Left renal cortex interstitium (tissue), 4 donors: ENCODE measurements at regions not wholly inside any gene's neighbourhood (a gene's known extent, or its start where the extent isn't known, plus 50 kb on each side); places are given as distances from the start of the nearest gene placed in this dataset.
"Not testable (repeated sequence)": the region's sequence is repeated elsewhere in the genome, so short reads cannot be mapped to it uniquely, and the experiment has no call there.

Experiments used
- DNase-seq, 4 donors: peaks; one replicate each; pipeline ENCODE4 v3.0.0-alpha.2; 2013; ENCODE audit warnings: low read depth in 4 of 4, low spot score in 2 of 4, missing footprints in 1 of 4

DNA sequence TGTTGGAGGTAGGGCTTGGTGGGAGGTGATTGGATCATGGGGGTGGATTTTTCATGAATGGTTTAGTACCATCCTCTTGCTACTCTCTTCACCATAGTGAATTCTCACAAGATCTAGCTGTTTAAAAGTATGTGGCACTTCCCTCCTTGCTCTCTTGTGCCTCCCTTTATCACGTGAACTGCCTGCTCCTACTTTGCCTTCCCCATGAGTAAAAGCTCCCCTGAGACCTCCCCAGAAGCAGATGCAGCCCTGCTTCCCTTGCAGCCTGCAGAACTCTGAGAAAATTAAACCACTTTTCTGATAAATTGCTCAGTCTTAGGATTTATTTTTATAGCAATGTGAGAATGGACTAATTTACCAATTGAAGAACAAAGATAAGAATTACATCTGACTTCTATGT, 223.1 kb downstream of the RNF144A start:
- no peak for DNase-seq

DNA sequence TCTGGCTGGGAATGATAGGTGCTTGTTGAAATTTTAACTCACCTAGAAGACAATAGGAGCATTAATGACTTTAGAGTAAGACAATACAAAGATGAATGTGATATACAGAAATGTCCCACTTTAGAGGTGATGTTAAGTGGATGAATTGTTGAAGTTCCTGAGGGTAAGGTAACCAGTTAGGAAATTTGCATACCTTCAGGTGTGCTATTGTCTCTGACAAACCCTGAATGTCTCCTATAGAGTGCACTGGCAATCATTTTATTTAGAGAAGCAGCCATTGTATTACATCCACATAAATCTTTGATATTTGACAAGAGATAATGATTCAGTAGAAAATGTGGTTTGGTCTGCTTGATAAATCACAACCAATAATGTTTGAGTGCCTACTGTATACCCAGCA, 228.5 kb downstream of the RNF144A start:
- no peak for DNase-seq

DNA sequence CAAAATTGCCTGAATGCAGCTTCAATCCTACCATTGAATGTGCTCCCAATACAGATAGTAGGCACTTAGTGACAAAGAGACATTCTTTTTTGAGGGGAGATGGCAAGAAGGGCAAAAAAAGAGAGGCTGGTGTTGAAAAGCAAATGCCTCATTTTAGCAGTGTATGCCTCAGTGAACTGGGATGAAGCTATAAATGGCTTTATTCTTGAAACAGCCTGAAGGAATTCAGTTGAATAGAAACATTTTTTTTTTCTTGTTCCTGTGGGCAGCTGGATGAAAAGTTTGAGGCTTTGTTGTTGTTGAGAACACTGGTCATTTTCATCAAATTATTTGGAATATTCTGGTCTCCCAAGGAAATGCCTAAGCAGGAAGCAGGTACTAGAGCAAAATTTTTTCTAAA, 228.9 kb downstream of the RNF144A start:
- DNase-seq: no peak

DNA sequence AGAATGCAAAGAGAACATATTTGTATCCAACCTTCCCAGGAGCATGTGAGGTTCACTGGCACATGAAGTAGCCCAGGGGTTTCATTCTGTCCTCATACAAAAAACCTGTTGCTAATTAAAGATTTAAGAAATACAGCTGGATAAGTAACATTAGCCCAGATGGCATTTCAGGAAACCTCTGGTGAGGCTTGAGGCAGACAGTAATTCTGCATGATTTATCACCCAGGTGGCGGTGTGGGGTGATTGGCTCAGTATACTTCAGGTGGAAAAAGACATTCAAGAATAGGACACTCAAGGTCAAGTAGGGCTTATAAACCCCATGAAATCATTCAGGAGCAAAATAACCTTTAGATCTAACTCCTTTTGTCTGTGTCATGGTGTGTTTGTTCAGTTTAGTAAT, 237.4 kb downstream of the RNF144A start:
- DNase-seq: peak in 3 of 4 donors; percentile 11 to 24 (median 12)

DNA sequence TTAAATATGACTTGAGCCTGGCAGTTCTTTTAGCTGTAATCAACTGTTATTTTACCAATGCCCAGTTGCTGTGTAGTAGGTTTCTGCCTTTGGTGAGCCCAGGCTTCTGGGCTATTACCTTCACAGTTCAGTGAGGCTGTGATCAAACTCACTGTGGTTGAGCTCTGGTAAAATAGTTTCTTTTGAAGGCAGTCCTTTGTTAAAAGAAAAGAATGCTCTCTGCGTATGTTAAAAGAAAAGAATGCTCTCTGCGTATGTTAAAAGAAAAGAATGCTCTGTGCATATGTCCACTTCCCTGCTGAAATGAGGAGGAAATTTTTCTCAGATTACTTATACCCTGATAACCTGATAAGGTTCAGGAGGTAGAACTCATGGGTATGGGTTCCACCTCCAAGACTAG, 244.3 kb downstream of the RNF144A start:
- no peak for DNase-seq

DNA sequence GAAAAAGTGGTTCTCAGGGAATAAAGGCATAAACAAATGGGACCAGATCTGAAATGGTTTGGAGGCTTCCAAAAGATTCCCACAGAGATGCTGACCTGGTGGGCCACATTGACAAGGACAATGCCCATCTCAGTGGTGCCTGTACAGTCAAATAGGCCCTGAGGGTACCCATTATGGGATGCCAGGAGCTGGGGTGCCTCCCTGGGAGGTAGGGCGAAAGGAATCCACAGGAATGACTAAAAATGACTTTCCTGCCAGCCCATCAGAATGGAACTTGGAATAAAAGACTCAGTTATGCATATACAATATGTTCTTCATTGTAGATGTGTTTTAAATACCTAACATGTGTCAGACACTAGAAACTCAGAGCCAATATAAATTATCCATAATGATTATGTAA, 248.5 kb downstream of the RNF144A start:
- no peak for DNase-seq

DNA sequence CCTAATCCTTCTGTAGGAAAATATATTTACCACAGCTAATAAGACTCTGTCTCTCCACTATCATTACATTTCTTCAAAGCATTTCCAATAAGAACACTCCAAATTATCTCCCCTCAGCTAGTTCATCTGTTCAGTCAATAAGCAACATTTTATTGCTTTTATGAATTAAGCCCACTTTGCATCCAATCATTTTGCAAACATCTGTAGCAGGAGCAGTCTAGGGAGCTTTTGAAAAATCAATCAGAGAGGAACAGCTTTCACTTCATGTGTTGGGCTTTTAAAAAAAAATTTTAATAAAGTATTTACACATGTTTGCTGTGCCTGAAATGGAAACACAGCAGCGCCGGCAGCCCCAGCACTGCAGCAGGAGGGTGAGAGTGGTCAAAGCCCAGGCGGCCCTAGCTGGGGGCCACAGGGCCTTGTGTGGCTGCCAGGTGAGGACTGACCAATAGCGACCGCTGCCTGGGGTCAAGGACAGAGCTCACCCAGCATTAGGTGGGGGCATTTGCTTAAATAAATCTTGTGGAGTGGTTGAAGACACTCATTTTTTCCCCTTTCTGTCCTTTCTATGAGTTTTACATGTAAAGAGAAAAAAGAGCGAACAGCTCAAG, 250.7 kb downstream of the RNF144A start:
- DNase-seq: no peak

DNA sequence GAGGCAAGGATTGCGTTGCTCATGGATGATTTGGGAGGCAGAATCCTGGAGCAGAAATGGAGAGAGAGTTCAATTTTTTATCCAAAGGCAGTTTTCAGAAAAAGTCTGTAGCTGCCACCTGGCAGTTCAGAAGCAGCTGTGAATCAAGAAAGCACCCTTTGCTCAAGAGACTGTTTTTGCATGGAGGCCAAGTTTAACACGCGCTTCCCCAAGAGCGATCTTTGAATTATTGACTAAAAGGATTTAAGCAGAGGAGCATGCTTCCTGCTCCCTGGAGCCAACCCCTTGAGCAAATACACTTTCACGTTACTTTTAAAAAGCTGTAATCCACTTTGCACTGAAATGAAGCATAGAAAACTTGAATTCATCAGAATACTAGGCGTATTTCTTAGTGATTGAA, 252.4 kb downstream of the RNF144A start:
- DNase-seq: no peak

DNA sequence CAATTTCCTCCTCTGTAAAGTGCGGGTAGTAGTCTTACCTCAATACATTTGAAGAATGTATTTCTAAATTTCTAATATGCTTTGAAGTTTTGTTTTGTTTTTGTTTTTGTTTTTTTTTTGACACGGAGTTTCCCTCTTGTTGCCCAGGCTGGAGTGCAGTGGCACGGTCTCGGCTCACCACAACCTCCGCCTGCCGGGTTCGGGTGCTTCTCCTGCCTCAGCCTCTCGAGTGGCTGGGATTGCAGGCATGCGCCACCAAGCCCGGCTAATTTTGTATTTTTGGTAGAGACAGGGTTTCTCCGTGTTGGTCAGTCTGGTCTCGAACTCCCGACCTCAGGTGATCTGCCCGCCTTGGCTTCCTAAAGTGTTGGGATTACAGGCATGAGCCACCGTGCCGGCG, 261.8 kb downstream of the RNF144A start:
- DNase-seq: not testable (repeated sequence)

DNA sequence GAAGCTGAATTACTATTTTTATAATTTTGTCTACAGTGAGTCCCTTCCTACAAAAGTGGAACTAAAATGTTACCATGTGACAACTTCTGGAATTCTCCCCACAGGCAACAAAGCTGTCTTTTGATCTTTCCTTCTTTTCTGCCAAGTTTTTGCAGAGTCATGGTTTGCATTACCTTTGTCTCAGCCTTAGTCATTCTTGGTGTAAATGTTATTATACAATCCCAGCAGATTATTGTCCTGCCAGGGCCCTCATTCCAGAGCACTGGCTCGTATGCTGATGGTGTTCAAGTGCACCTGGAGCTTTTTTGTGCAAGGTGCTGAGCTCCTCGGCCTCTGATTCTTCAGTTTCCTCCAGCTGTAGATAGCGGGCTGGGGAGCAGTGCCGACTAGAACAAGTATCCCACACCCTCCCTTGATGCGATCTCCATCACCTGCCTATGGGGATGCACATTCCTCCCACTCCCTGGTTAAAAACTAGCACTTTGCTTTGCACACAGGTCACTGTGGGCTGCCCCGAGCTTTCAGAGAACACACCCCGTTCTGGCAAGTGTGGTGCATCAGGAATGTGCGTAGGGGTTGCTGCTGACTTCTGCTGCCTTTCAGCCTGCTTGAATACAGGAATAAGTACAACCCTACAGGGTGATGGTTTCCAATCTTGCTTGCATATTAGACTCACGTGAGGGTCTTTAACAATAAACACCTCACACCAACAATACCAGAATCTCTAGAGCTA, 263.6 kb downstream of the RNF144A start:
- DNase-seq: no peak

DNA sequence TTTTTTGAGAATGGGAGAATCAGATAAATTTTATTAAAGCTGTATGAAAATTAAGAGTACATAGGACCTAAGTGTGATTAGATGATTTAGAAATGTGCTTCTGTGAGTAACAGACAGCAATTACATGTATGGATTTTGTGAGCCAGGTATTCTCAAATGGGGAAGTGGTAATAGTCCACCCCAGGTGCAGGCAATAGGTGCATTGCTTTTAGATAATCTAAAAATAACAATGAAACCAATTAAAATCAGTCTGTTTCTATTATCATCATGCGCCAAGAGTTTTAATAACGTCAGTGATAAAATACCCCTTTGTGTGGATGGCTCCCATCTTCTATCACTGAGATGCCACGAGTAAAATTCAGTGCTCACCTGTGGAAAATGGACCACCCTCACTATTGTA, 265.3 kb downstream of the RNF144A start:
- no peak for DNase-seq

DNA sequence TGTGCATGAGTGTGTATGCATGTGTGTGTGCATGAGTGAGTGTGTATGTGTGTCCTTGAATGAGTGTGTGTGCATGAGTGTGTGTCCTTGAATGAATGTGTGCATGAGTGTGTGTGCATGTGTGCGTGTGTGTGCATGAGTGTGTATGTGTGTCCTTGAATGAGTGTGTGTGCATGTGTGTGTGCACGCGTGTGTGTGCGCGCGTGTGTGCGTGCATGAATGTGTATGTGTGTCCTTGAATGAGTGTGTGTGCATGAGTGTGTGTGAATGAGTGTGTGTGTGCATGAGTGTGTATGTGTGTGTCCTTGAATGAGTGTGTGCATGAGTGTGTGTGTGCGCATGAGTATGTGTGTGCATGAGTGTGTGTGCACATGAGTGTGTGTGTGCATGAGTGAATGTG, 271.9 kb downstream of the RNF144A start:
- no peak for DNase-seq

DNA sequence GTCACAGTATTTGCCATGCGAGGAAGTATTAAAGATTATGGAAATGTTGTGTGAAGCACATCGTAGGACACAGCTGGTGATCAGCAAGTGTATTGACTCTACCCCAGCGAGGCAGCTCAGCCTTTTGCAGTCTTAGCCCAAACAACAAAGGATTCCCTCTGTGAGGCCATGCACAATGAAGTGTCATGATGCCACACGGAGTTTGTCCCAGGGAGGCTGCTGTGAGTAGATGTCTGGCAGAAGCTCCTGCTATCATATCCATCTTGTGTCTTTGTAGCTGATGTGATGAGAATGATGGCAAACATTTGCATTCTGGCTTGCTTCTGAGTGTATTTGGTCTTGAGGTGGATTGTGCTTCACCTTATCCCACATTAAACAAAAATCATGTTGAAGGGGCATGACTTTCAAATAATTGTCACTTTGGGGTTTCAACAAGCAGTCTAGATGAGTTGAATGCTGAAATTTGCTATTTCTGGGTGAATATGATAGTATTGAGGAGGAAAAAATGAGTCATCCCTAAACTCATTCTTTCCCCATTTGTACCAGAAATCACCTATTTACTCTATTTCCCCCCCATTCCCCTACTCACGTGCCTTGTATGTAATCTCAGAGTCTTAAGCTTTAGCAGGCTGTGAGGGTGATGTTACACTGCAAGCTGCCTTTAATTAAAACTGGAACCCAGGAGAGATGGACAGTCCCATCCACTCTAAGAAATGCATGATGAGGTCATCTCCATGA, 273.5 kb downstream of the RNF144A start:
- DNase-seq: no peak

DNA sequence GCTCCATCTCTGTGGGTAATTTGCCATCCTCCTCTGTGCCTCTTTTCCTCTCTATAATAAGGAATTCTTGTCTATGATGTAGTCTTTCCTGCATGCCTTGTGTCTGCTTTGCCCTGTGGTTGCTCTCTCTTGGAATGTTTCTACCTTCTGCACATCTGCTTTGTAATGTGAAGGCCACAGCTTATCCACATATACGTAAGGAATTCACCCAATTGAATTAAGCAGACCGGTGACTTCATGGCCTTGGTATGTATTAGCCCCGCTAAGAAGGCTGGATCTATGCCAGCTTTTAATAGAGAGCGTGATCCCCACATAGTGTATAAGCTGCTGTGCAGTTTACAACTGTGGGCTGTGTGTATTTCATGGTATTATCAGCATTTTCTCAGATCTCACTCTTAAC, 274.7 kb downstream of the RNF144A start:
- peak in 3 of 4 donors; percentile 37 to 72 (median 55) for DNase-seq

DNA sequence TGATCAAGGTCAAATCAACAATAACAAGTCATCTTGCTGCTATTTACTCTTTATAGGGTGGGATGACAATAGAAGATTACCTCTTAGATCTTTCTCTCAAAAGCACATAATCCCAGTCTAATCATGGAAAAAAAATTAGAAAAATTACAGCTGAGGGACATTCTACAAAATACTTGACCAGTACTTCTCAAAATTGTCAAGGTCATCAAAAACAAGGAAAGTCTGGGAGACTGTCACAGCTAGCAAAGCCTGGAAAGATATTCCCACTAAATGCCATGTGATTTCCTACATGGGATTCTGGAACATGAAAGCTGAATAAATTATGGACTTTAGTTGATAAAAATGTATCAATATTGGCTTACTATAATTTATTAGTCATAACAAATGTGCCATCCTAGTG, 276.2 kb downstream of the RNF144A start:
- DNase-seq: no peak

DNA sequence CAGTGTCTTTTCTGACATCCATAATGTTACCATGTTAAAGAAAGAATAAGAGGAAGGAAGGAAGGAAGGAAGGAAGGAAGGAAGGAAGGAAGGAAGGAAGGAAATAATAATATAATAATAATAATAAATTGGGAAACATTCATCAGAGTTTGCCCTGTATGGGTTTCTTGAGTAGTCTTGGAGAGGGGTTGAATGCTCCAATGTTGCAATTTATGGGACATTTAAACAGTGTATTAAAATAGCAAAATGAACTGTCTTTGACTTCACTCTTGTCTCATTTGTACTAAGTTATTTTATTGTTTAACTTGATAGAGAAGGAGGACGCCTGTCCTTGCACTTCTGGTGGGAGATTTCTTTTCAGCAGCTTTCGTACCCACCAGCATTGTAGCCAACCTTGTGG, 277.7 kb downstream of the RNF144A start:
- DNase-seq: no peak

DNA sequence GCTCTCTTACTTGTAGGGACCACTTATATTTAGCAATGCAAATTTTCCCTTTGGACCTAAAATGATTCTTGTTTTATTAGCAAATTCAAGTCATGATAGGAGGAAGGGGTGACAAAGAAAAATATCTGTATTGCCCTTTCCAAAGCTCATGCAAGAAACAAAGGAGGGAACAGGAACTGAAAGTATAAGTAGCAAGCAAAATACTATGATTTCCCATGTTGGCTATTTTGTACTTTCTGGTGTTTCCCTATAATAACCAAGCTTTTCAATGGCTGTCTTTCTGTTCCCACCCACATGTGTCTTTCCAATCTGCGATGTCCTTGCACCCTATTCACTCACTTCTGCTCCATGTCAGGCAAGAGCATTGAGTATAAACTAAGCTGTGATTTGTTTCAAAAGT, 279.7 kb downstream of the RNF144A start:
- no peak for DNase-seq

DNA sequence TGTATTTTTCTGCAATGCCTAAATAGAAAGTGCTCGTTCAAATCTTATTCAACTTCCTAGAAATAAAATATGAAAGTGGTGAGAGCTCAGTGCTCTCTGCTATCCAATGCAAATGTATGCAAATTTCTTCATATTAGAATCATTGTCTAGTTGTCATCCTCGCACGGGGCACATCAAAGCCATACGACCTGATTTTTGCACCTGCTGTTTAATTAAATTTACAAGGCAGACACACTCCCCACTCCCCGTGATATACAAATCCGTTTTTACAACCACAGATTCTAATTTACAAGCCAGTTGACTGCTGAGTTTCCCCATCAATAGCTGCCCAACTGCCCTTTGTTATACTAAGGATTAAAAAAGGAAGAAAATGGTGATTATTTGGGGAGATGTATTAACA, 284.6 kb downstream of the RNF144A start:
- DNase-seq: no peak

DNA sequence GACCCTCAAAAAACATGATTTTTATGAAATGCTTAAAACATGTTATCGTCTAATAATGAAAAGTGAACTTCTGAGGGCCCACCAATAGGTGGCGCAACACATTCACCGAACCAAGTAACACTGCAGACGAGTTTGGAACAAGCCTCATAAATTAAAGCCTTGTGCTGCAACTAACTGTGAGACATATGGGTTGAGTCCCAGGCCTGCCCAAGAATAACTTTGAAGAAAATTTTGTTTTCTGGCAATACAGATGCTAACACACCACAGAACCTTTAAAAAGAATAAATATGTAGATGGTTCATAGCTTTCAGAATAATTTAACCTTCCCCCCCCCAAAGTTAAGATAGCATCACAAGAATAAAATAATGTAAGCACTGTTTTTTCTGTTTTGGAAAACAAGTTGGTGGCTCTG, 285.9 kb downstream of the RNF144A start:
- peak in 3 of 4 donors; percentile 44 to 55 (median 53) for DNase-seq

DNA sequence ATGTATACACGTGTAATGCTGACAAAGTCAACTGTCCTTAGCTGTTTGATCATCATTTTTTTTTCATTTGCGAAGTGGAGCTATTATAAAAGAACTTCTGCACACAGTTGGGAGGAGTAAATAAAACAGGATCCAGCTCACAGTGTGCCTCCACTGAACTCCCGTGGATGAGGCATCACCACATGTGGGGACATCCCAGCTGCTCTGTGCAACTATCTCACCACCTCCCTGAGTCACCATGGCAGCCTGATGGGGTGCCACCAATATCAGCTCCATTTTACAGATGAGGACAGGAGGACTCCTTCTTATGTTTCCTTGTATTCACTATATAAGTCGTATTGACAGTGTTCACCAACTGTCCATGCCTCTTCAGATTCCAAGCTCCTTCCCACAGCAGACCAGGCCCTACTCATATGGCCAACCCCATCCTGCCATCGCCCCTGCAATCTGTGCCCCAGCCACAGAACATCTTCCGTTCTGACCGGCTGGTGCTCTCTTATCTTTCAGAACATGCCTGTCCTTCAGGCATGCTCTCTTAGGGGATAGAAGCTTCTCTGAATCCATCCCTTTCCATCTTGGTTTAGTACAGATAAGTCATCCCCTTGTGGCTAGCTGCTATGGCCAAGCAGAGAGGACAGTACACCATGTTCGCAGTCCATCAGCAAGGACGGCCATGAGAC, 288.1 kb downstream of the RNF144A start:
- no peak for DNase-seq

DNA sequence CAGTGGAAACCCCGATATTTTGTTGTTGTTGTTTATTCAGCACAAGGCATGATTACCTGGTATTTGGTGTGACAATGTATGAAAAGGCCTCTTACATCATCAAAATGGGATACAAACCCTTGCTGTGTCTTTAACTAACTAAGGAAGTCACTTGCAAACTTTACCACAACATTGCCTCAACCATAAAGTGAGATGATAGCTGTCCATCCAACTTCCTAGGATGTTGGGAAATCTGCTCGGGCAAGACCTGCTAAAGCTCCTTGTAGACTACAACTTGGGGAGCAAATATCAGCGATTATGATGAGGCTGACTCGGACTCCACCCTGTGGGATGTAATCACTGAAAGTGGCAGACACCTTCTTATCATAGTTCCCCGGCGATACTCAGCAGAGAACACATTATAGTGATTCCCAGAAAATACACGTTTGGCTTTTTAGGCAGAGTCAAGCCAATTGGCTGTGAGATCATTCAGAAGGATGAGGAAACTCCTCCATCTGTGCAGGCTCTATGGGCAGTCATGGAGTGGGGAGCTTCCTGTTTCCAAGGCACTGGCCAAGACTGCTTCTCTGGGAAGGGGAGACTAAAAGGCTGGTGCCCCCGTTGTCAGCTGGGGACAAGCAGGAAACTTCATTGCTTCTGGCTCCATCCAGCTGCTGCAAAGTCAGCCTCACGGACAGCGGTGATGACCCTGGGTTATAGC, 289.0 kb downstream of the RNF144A start:
- DNase-seq: no peak
